Liver (tissue), 8 donors: ENCODE measurements at regions not wholly inside any gene's neighbourhood (a gene's known extent, or its start where the extent isn't known, plus 50 kb on each side); places are given as distances from the start of the nearest gene placed in this dataset.

Source experiments
- DNase-seq: peaks from one replicate; pipeline ENCODE4 v3.0.0-alpha.2; 2017; ENCODE audit warnings: low spot score
- H3K27ac ChIP-seq, 2 donors: one replicate each; pipeline ENCODE4 v1.7.0; 2013; ENCODE audit warnings: inconsistent platforms in 2 of 2, low read length in 2 of 2, control low read depth in 1 of 2, low read depth in 1 of 2, mild to moderate bottlenecking in 1 of 2
- H3K27me3 ChIP-seq, 4 donors: one replicate each; pipeline versions ENCODE4 v1.6.1 to v1.7.0; 2013; ENCODE audit warnings: low read length in 3 of 4, inconsistent platforms in 1 of 4, mild to moderate bottlenecking in 1 of 4, moderate library complexity in 1 of 4; ENCODE audit not compliant: control insufficient read depth in 4 of 4, insufficient read depth in 4 of 4
- H3K36me3 ChIP-seq, 4 donors: one replicate each; pipeline versions ENCODE4 v1.6.1 to v1.7.0; 2013; ENCODE audit warnings: low read length in 3 of 4, mild to moderate bottlenecking in 3 of 4, low read depth in 1 of 4, moderate library complexity in 1 of 4; ENCODE audit not compliant: control insufficient read depth in 4 of 4, insufficient read depth in 3 of 4
- H3K4me1 ChIP-seq, 4 donors: one replicate each; pipeline versions ENCODE4 v1.6.1 to v1.7.0; 2013; ENCODE audit warnings: low read length in 3 of 4, mild to moderate bottlenecking in 3 of 4, moderate library complexity in 1 of 4; ENCODE audit not compliant: control insufficient read depth in 4 of 4, insufficient read depth in 4 of 4
- H3K4me3 ChIP-seq, 3 donors: one replicate each; pipeline versions ENCODE4 v1.6.1 to v1.7.0; 2013; ENCODE audit warnings: low read length in 3 of 3, control low read depth in 1 of 3, low read depth in 1 of 3, mild to moderate bottlenecking in 1 of 3
- H3K9ac ChIP-seq, 2 donors: one replicate each; pipeline ENCODE4 v1.7.0; 2013; ENCODE audit warnings: low read length in 2 of 2, mild to moderate bottlenecking in 2 of 2, moderate library complexity in 2 of 2, control low read depth in 1 of 2, low read depth in 1 of 2
- H3K9me3 ChIP-seq, 4 donors: one replicate each; pipeline versions ENCODE4 v1.6.1 to v1.7.0; 2013; ENCODE audit warnings: low read length in 3 of 4; ENCODE audit not compliant: control insufficient read depth in 4 of 4
- EGR1 ChIP-seq, 2 donors: IDR thresholded peaks; 2 replicates each; pipeline ENCODE4 v1.6.1; 2016 to 2018; ENCODE audit warnings: antibody characterized with exemption in 2 of 2, low read depth in 2 of 2
- FOXA1 ChIP-seq: IDR thresholded peaks from 2 replicates; pipeline ENCODE4 v1.6.1; 2016; ENCODE audit warnings: antibody characterized with exemption
- FOXA2 ChIP-seq: IDR thresholded peaks from 2 replicates; pipeline ENCODE4 v1.6.1; 2016; ENCODE audit warnings: antibody characterized with exemption
- GABPA ChIP-seq, 2 donors: IDR thresholded peaks in 1 of 2; conservative IDR thresholded peaks in 1 of 2; 2 replicates each; pipeline ENCODE4 v1.6.1; 2016; ENCODE audit warnings: antibody characterized with exemption in 2 of 2, mild to moderate bottlenecking in 1 of 2, moderate library complexity in 1 of 2
- HNF4A ChIP-seq, 2 donors: conservative IDR thresholded peaks; 2 replicates each; pipeline ENCODE4 v1.6.1; 2016; ENCODE audit warnings: antibody characterized with exemption in 2 of 2, mild to moderate bottlenecking in 2 of 2
- HNF4G ChIP-seq: IDR thresholded peaks from 2 replicates; pipeline ENCODE4 v1.6.1; 2016; ENCODE audit warnings: antibody characterized with exemption
- MAX ChIP-seq: IDR thresholded peaks from 2 replicates; pipeline ENCODE4 v1.6.1; 2016; ENCODE audit warnings: antibody characterized with exemption
- RAD21 ChIP-seq, 2 donors: IDR thresholded peaks; 2 replicates each; pipeline ENCODE4 v1.6.1; 2016; ENCODE audit warnings: antibody characterized with exemption in 2 of 2, mild to moderate bottlenecking in 2 of 2
- REST ChIP-seq: IDR thresholded peaks from 2 replicates; pipeline ENCODE4 v1.6.1; 2016; ENCODE audit warnings: antibody characterized with exemption, mild to moderate bottlenecking
- RXRA ChIP-seq, 2 donors: IDR thresholded peaks; 2 replicates each; pipeline ENCODE4 v1.6.1; 2017 to 2018; ENCODE audit warnings: antibody characterized with exemption in 2 of 2, mild to moderate bottlenecking in 1 of 2
- SP1 ChIP-seq: IDR thresholded peaks from 2 replicates; pipeline ENCODE4 v1.6.1; 2018; ENCODE audit warnings: antibody characterized with exemption, mild to moderate bottlenecking
- TAF1 ChIP-seq: conservative IDR thresholded peaks from 2 replicates; pipeline ENCODE4 v1.6.1; 2016; ENCODE audit warnings: antibody characterized with exemption, mild to moderate bottlenecking
- ZBTB33 ChIP-seq: IDR thresholded peaks from 2 replicates; pipeline ENCODE4 v1.6.1; 2016; ENCODE audit warnings: antibody characterized with exemption
- WGBS: extraction: QIAGEN DNeasy Blood & Tissue Kit; methylation state at CpG from one replicate; pipeline ENCODE4 v1.1.7; 2013; 5-methylcytosine and 5-hydroxymethylcytosine counted together
- TF ChIP-seq, protein P1 (sequence below): fragments of 150-350 bp; IDR thresholded peaks from 2 replicates; pipeline ENCODE4 v1.5.1; 2017; ENCODE audit warnings: improper control_type of control experiment, low read depth, low read length; ENCODE audit not compliant: missing input control
- TF ChIP-seq, protein P2 (sequence below): IDR thresholded peaks from 2 replicates; pipeline ENCODE4 v1.6.1; 2016; ENCODE audit warnings: antibody characterized with exemption
- donor health status: healthy.
- donor health status: healthy.
- donor health status: healthy.
- donor health status: healthy.
- donor health status: healthy.

DNA sequence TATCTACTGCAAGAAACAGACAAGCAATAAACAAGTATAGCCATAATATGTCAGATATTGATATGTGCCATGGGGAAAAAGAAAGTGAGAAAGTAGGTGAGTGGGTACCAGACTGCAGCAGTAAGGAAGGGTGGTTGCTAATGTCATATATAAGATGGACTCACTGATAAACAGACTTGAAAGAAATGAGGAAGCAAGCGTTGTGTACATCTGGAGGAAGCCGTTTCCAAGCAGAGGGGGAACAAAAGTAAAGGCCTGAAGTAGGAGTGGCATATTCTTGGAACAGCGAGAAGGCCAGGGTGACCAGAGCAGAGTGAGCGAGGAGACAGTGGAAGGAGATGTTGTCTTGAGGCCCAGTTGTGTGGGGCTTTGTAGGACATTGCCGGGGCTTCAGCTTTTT is 142.2 kb upstream of the MAP3K1 start:
- no peaks in the 10 kb centered on the region for H3K36me3 ChIP-seq
- 79% methylated on average over 5 of the region's 5 CpGs for WGBS
- no peaks in the 10 kb centered on the region for H3K9me3 ChIP-seq
- H3K9ac ChIP-seq = no peak overlapping the region
- no peak for DNase-seq
- no peaks in the 10 kb centered on the region for H3K27me3 ChIP-seq
- H3K4me1 ChIP-seq = peaks cover 0 to 4% (median 2%) of the 10 kb centered on the region in 4 donors
- TF ChIP-seq FOXA2 (no peak), HNF4A (conservative IDR thresholded peaks at IDR 0.05) (no peak), FOXA1 (no peak), TAF1 (no peak), ZBTB33 (no peak), RAD21 (IDR thresholded peaks at IDR 0.05) (no peak), REST (no peak), GABPA (IDR thresholded peaks at IDR 0.05 in 1 of 2, conservative IDR thresholded peaks at IDR 0.05 in 1 of 2) (no peak), HNF4G (no peak), RXRA (IDR thresholded peaks at IDR 0.05) (no peak)
- TF ChIP-seq, protein P1, sequence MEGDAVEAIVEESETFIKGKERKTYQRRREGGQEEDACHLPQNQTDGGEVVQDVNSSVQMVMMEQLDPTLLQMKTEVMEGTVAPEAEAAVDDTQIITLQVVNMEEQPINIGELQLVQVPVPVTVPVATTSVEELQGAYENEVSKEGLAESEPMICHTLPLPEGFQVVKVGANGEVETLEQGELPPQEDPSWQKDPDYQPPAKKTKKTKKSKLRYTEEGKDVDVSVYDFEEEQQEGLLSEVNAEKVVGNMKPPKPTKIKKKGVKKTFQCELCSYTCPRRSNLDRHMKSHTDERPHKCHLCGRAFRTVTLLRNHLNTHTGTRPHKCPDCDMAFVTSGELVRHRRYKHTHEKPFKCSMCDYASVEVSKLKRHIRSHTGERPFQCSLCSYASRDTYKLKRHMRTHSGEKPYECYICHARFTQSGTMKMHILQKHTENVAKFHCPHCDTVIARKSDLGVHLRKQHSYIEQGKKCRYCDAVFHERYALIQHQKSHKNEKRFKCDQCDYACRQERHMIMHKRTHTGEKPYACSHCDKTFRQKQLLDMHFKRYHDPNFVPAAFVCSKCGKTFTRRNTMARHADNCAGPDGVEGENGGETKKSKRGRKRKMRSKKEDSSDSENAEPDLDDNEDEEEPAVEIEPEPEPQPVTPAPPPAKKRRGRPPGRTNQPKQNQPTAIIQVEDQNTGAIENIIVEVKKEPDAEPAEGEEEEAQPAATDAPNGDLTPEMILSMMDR = no peak
- TF ChIP-seq, protein P2, sequence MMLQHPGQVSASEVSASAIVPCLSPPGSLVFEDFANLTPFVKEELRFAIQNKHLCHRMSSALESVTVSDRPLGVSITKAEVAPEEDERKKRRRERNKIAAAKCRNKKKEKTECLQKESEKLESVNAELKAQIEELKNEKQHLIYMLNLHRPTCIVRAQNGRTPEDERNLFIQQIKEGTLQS = no peak
- no peak overlapping the region for H3K4me3 ChIP-seq
- no peak overlapping the region for H3K27ac ChIP-seq

DNA sequence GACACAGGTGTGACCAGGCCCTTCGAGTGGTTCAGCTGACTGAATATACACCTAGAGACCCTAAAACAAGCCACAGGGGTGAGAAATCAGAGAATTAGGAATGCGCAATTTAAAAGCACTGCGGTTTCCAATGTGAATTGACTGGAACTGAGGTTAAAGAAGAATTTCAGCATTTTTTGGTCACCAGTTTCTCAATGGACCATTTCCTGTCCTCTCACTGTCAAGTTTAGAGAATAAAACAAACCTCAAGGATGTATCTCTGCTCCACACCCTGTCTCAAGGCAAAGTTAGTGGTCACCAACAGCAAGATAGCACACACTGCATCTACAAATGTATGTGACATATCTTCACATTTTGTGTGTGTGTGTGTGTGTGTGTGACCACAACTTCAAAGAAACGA is 143.8 kb upstream of the MAP3K1 start:
- Histone ChIP-seq H3K36me3 (no peaks in the 10 kb centered on the region), H3K4me1 (peaks cover 0 to 4% (median 2%) of the 10 kb centered on the region in 4 donors), H3K27me3 (no peaks in the 10 kb centered on the region), H3K9ac (no peak overlapping the region), H3K27ac (no peak overlapping the region), H3K4me3 (no peak overlapping the region), H3K9me3 (no peaks in the 10 kb centered on the region)
- DNase-seq = no peak
- 75% methylated on average over 4 of the region's 4 CpGs for WGBS
- TF ChIP-seq RXRA (IDR thresholded peaks at IDR 0.05) = no peak
- TF ChIP-seq, protein P2 = no peak
- TF ChIP-seq EGR1 (IDR thresholded peaks at IDR 0.05; ENCODE audit: low read depth in 2 of 2) = no peak
- no peak for TF ChIP-seq REST
- TF ChIP-seq TAF1 = no peak
- no peak for TF ChIP-seq RAD21 (IDR thresholded peaks at IDR 0.05)
- no peak for TF ChIP-seq SP1
- no peak for TF ChIP-seq MAX
- TF ChIP-seq, protein P1 = no peak
- no peak for TF ChIP-seq FOXA2
